GM23338 (cell line): ENCODE measurements at regions not wholly inside any gene's neighbourhood (a gene's known extent, or its start where the extent isn't known, plus 50 kb on each side); places are given as distances from the start of the nearest gene placed in this dataset.

Source experiments
- ATAC-seq: fragments of 200-7000 bp; cut with Tn5 transposase; 3 replicates; pipeline ENCODE4 v1.9.1; 2020
- DNase-seq: peaks from one replicate; pipeline ENCODE4 v3.0.0-alpha.2; 2015; ENCODE audit warnings: low spot score
- H2AFZ ChIP-seq: fragments of 200-600 bp; sonication (generic); 2 replicates; pipeline ENCODE4 v1.8.0; 2016; ENCODE audit warnings: antibody characterized with exemption, mild to moderate bottlenecking, moderate library complexity
- H3F3A ChIP-seq: fragments of 200-600 bp; sonication (generic); replicated peaks from 2 replicates; pipeline ENCODE4 v1.8.0; 2017; ENCODE audit warnings: antibody characterized with exemption, mixed run types, low read depth
- H3K27ac ChIP-seq: fragments of 200-600 bp; sonication (generic); 2 replicates; pipeline ENCODE4 v1.6.1; 2016; ENCODE audit warnings: low read depth
- H3K27me3 ChIP-seq: fragments of 200-600 bp; sonication (generic); 2 replicates; pipeline ENCODE4 v1.8.0; 2016; ENCODE audit warnings: mild to moderate bottlenecking, mixed run types, moderate library complexity; ENCODE audit not compliant: insufficient read depth
- H3K36me3 ChIP-seq: fragments of 200-600 bp; sonication (generic); 2 replicates; pipeline ENCODE4 v1.8.0; 2016; ENCODE audit warnings: mild to moderate bottlenecking; ENCODE audit not compliant: insufficient read depth
- H3K4me1 ChIP-seq: fragments of 200-600 bp; sonication (generic); 2 replicates; pipeline ENCODE4 v1.8.0; 2016; ENCODE audit warnings: mild to moderate bottlenecking, moderate library complexity; ENCODE audit not compliant: insufficient read depth
- H3K4me2 ChIP-seq: fragments of 200-600 bp; sonication (generic); 2 replicates; pipeline ENCODE4 v1.7.1; 2017; ENCODE audit warnings: mixed run types
- H3K4me3 ChIP-seq: fragments of 200-600 bp; sonication (generic); 2 replicates; pipeline ENCODE4 v1.6.1; 2016; ENCODE audit warnings: mixed run types
- H3K79me2 ChIP-seq: fragments of 200-600 bp; sonication (generic); replicated peaks from 2 replicates; pipeline ENCODE4 v1.8.0; 2017; ENCODE audit warnings: mild to moderate bottlenecking; ENCODE audit not compliant: insufficient read depth
- H3K9me2 ChIP-seq: fragments of 200-600 bp; sonication (generic); 2 replicates; pipeline ENCODE4 v1.8.0; 2017; ENCODE audit not compliant: insufficient read depth
- H4K20me1 ChIP-seq: fragments of 200-600 bp; sonication (generic); replicated peaks from 2 replicates; pipeline ENCODE4 v1.8.0; 2017; ENCODE audit warnings: mild to moderate bottlenecking; ENCODE audit not compliant: insufficient read depth
- H3K27ac Mint-ChIP-seq: 2 replicates; pipeline ENCODE4 v1.8.0; 2020; ENCODE audit warnings: inconsistent platforms, mild to moderate bottlenecking, moderate library complexity, mixed read lengths
- H3K27me3 Mint-ChIP-seq: 3 replicates; pipeline ENCODE4 v1.8.0; 2022; ENCODE audit warnings: low read depth, mild to moderate bottlenecking, moderate library complexity, mixed read lengths, inconsistent platforms; ENCODE audit not compliant: insufficient read depth, poor library complexity
- H3K36me3 Mint-ChIP-seq: 3 replicates; pipeline ENCODE4 v1.8.0; 2021; ENCODE audit warnings: low read depth, mild to moderate bottlenecking, inconsistent platforms, moderate library complexity, mixed read lengths
- H3K4me1 Mint-ChIP-seq: 3 replicates; pipeline ENCODE4 v1.8.0; 2020; ENCODE audit warnings: mild to moderate bottlenecking, inconsistent platforms, mixed read lengths
- H3K4me3 Mint-ChIP-seq: 3 replicates; pipeline ENCODE4 v1.8.0; 2021; ENCODE audit warnings: moderate library complexity, mild to moderate bottlenecking, inconsistent platforms, mixed read lengths
- H3K9me3 Mint-ChIP-seq: 3 replicates; pipeline ENCODE4 v1.8.0; 2020; ENCODE audit warnings: moderate library complexity, mild to moderate bottlenecking, inconsistent platforms, mixed read lengths
- CREB1 ChIP-seq: fragments of 250-450 bp; sonication (Bioruptor Pico); IDR thresholded peaks from 2 replicates; pipeline ENCODE4 v1.5.0; 2020; ENCODE audit warnings: low read depth, mild to moderate bottlenecking, moderate library complexity
- CTCF ChIP-seq, 2 experiments: fragments of 200-600 bp in 1 of 2; sonication (generic) in 1 of 2; conservative IDR thresholded peaks; 2 replicates each; pipeline versions ENCODE4 v1.5.1 to v1.6.1; 2016 to 2017; ENCODE audit warnings: antibody characterized with exemption in 2 of 2, low read depth in 2 of 2, mild to moderate bottlenecking in 2 of 2, moderate library complexity in 1 of 2
- EZH2 ChIP-seq: fragments of 200-600 bp; sonication (generic); IDR thresholded peaks from one replicate; pipeline ENCODE4 v1.8.0; 2017; ENCODE audit warnings: antibody characterized with exemption, mild to moderate bottlenecking, low read depth; ENCODE audit not compliant: unreplicated experiment
- NANOG ChIP-seq: IDR thresholded peaks from 2 replicates; pipeline ENCODE4 v1.6.1; 2016; ENCODE audit warnings: antibody characterized with exemption, borderline replicate concordance
- POLR2AphosphoS5 ChIP-seq: IDR thresholded peaks from 2 replicates; pipeline ENCODE4 v1.6.1; 2016; ENCODE audit warnings: antibody characterized with exemption, low read depth
- STAT1 ChIP-seq: IDR thresholded peaks from one replicate; pipeline ENCODE4 v1.6.1; 2016; ENCODE audit warnings: antibody characterized with exemption; ENCODE audit not compliant: unreplicated experiment
- ZNF114 ChIP-seq: fragments of 250-450 bp; sonication (Bioruptor Pico); IDR thresholded peaks from 2 replicates; pipeline ENCODE4 v1.5.0; 2020; ENCODE audit warnings: mild to moderate bottlenecking, moderate library complexity
- ZNF331 ChIP-seq: fragments of 250-450 bp; sonication (Bioruptor Pico); IDR thresholded peaks from 2 replicates; pipeline ENCODE4 v1.5.0; 2020; ENCODE audit warnings: low read depth, mild to moderate bottlenecking, moderate library complexity
- ZNF462 ChIP-seq: fragments of 250-450 bp; sonication (Bioruptor Pico); IDR thresholded peaks from 2 replicates; pipeline ENCODE4 v1.5.0; 2020; ENCODE audit warnings: mild to moderate bottlenecking, moderate library complexity

GRCh38 chr4:74613266-74613665 lies 168.3 kb downstream of the AREG start (continued):
- no peak for TF ChIP-seq ZNF462 (CRISPR knock-in tag)
- no peak for TF ChIP-seq POLR2AphosphoS5

GRCh38 chr4:74615411-74615810 lies 170.5 kb downstream of the AREG start:
- no peak overlapping the region for H3K4me3 Mint-ChIP-seq
- H3K27me3 Mint-ChIP-seq, result no peaks in the 10 kb centered on the region
- no peak for TF ChIP-seq CTCF (conservative IDR thresholded peaks at IDR 0.05; ENCODE audit: low read depth in 2 of 2)
- no peak for TF ChIP-seq STAT1
- no peak for TF ChIP-seq ZNF462 (CRISPR knock-in tag)
- no peak for TF ChIP-seq CREB1
- TF ChIP-seq POLR2AphosphoS5, result no peak
- no peak for TF ChIP-seq NANOG
- no peak for TF ChIP-seq ZNF114 (CRISPR knock-in tag)
- TF ChIP-seq EZH2, result no peak
- no peak for TF ChIP-seq ZNF331 (CRISPR knock-in tag)

More at GRCh38 chr4:74615411-74615810, 170.5 kb downstream of the AREG start:
- Histone ChIP-seq H3F3A (no peaks in the 10 kb centered on the region), H3K4me3 (no peak overlapping the region), H3K9me2 (no peaks in the 10 kb centered on the region), H3K79me2 (no peaks in the 10 kb centered on the region), H3K4me1 (no peaks in the 10 kb centered on the region), H3K36me3 (no peaks in the 10 kb centered on the region), H2AFZ (no peak overlapping the region), H4K20me1 (no peaks in the 10 kb centered on the region), H3K27me3 (no peaks in the 10 kb centered on the region), H3K27ac (no peak overlapping the region), H3K4me2 (no peak overlapping the region)
- Mint-ChIP-seq H3K4me1 (no peaks in the 10 kb centered on the region), H3K27ac (no peak overlapping the region), H3K36me3 (no peaks in the 10 kb centered on the region), H3K9me3 (no peaks in the 10 kb centered on the region)
- ATAC-seq, result no peak
- no peak for DNase-seq
